ENCODE measurements at regions not wholly inside any gene's neighbourhood (a gene's known extent, or its start where the extent isn't known, plus 50 kb on each side); places are given as distances from the start of the nearest gene placed in this dataset.

DNA sequence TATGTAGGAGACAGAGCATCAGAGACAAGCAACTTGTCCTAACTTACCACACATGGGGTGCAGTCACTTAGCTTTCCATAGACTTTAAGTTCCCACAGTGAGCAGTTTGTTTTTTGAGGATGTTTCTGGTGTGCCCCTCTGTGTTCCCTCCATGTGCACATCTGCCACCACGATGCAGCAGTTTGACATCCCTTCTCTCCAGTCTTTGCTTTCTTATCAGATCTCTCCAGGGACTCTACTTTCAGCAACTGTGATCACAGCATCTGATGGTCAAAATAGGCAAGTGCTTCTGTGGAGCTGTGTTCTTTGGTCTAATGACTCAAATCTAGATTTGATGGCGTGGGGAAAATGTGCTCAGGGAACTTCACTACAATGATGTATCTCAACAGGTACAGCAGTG lies 96.5 kb upstream of the NAMPT start:
- no peak overlapping the region for H3K4me3 ChIP-seq

DNA sequence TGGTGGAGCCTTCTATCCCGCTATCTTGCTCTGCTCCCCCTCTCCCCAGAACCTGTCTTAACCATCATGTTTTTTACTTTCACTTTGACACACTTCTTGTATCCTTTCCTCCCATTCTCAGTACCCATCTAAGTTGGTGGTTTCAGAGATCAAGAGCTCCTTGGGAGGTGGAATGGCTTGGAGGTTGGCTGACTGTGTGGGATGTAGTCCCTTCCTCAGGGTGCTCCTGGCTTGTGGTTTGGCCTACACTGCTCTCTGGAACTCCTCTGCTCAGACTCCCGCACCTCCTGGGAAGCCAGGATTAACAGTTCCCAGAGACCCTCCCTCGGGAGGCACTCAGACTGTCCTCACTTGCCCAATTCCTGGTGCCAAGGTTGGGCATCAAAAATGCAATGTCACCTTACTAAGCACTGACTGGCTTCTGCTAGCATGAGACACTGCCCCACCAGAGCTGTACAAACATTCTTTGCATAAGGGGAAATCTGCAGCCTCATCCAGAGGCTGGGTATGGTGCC lies 93.1 kb upstream of the NAMPT start:
- H3K4me3 ChIP-seq: no peak overlapping the region
- TF ChIP-seq EP300 (IDR thresholded peaks at IDR 0.05) (no peak), POLR2A (IDR thresholded peaks at IDR 0.05) (no peak)
- TF ChIP-seq, protein P1, sequence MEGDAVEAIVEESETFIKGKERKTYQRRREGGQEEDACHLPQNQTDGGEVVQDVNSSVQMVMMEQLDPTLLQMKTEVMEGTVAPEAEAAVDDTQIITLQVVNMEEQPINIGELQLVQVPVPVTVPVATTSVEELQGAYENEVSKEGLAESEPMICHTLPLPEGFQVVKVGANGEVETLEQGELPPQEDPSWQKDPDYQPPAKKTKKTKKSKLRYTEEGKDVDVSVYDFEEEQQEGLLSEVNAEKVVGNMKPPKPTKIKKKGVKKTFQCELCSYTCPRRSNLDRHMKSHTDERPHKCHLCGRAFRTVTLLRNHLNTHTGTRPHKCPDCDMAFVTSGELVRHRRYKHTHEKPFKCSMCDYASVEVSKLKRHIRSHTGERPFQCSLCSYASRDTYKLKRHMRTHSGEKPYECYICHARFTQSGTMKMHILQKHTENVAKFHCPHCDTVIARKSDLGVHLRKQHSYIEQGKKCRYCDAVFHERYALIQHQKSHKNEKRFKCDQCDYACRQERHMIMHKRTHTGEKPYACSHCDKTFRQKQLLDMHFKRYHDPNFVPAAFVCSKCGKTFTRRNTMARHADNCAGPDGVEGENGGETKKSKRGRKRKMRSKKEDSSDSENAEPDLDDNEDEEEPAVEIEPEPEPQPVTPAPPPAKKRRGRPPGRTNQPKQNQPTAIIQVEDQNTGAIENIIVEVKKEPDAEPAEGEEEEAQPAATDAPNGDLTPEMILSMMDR (IDR thresholded peaks at IDR 0.05): no peak
- peaks cover 5% of the 10 kb centered on the region for H3K4me1 ChIP-seq (ENCODE audit: insufficient read depth)
- WGBS, 3 donors: 83 to 89% (median 89%) methylated on average over 3 of the region's 3 CpGs
- no peak overlapping the region for H3K27ac ChIP-seq
- DNase-seq: no peak
- intact Hi-C loops (cut with DNase I): no loop called here
- no peaks in the 10 kb centered on the region for H3K36me3 ChIP-seq
- no peaks in the 10 kb centered on the region for H3K27me3 ChIP-seq
- no peaks in the 10 kb centered on the region for H3K9me3 ChIP-seq

More for the DNA sequence above, 96.5 kb upstream of the NAMPT start:
- no peaks in the 10 kb centered on the region for H3K36me3 ChIP-seq
- H3K4me1 ChIP-seq (ENCODE audit: insufficient read depth): peaks cover 3% of the 10 kb centered on the region
- H3K27me3 ChIP-seq: no peaks in the 10 kb centered on the region
- DNase-seq: no peak
- intact Hi-C loops (cut with DNase I): no loop called here
- WGBS, 3 donors: 65 to 85% (median 74%) methylated on average over 2 of the region's 2 CpGs
- no peaks in the 10 kb centered on the region for H3K9me3 ChIP-seq
- H3K27ac ChIP-seq: no peak overlapping the region
- TF ChIP-seq EP300 (IDR thresholded peaks at IDR 0.05) (no peak), POLR2A (IDR thresholded peaks at IDR 0.05) (no peak)
- TF ChIP-seq, protein P1 (IDR thresholded peaks at IDR 0.05): no peak

DNA sequence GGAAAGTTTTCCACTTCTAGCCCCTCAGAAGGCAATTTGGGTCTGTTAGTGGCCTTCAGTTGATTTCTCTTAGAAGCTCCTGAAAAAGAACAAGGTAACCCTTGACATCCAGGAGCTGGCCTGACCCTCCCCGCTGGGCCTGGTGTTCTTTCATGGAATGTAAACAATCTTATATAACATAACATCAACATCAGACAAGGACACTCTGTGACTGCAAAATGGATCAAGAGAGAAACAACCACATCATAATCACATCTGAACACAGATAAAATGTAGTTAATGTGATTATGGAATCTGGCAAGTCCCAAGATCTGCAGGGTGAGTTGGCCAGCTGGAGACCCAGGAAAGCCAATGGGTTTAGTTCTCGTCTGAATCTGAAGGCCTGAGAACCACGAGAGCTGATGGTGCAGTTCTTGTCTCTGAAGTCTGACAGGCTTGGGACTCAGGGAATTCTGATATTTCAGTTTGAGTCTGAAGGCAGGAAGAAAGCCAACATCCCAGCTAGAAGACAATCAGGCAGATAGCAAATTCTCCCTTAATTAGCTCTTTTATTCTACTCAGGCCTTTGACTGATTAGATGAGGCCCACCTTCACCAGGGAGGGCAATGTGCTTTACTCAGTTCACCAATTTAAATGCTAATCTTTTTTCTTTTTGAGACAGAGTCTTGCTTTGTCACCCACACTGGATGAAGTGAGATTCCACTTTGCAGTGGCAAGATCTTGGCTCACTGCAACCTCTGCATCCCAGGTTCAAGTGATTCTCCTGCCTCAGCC lies 91.4 kb upstream of the NAMPT start:
- TF ChIP-seq EP300 (IDR thresholded peaks at IDR 0.05) (no peak), POLR2A (IDR thresholded peaks at IDR 0.05) (no peak)
- TF ChIP-seq, protein P1 (IDR thresholded peaks at IDR 0.05): no peak
- WGBS, 3 donors: 16 to 39% (median 18%) methylated on average over 3 of the region's 3 CpGs

DNA sequence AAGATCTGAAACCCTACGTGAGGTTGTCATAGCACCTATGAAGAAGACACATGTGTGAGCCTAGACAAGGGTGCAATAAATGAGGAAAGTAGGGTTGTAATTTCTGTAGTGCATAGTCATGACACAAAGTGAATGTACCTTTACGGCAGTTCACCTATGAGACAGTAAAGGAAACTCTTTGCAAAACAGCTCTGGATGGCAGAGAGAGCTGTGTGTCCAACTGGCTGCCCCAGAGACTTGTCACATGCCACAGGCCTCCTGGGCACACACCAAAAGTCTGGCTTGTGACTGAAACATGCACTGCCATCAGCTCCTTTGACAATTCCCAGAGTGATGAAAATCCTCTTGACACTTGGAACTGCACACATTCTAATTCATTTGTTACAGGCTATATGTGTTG lies 90.7 kb upstream of the NAMPT start:
- WGBS, 3 donors: 97 to 99% (median 97%) methylated on average over 2 of the region's 2 CpGs
- intact Hi-C loops (cut with DNase I): no loop called here
- TF ChIP-seq EP300 (IDR thresholded peaks at IDR 0.05): no peak
- Histone ChIP-seq H3K4me1 (ENCODE audit: insufficient read depth) (peaks cover 5% of the 10 kb centered on the region), H3K27me3 (no peaks in the 10 kb centered on the region), H3K4me3 (no peak overlapping the region), H3K27ac (no peak overlapping the region), H3K36me3 (no peaks in the 10 kb centered on the region), H3K9me3 (no peaks in the 10 kb centered on the region)
- DNase-seq: no peak

More for the DNA sequence above, 91.4 kb upstream of the NAMPT start:
- Histone ChIP-seq H3K36me3 (no peaks in the 10 kb centered on the region), H3K27ac (no peak overlapping the region), H3K4me3 (no peak overlapping the region), H3K9me3 (no peaks in the 10 kb centered on the region), H3K27me3 (no peaks in the 10 kb centered on the region), H3K4me1 (ENCODE audit: insufficient read depth) (peaks cover 5% of the 10 kb centered on the region)
- intact Hi-C loops (cut with DNase I): no loop called here
- DNase-seq: peak in 2 of 5 donors; percentile 50 to 71

DNA sequence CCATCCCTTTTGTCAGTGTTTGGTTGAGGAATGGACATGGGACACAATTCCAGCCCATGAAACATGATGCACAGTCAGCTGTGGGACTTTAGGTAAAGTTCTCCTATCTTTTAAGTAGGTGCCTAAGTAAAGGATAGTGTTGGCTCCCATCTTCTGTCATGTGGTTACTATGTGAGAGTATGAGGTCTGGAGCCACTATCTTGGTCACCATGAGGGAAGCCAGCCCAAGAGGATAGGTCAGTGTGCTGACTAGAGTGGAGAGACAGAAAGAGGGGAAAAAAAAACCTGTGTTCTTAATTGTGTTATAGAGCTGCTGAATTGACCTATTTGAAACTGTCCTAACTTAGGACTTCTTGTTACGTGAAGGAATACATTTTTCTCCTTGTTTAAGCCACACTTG lies 89.7 kb upstream of the NAMPT start:
- no peak for TF ChIP-seq POLR2A (IDR thresholded peaks at IDR 0.05)
- TF ChIP-seq, protein P1 (IDR thresholded peaks at IDR 0.05): no peak
- no peak for TF ChIP-seq EP300 (IDR thresholded peaks at IDR 0.05)
- no peaks in the 10 kb centered on the region for H3K36me3 ChIP-seq
- no peak overlapping the region for H3K4me3 ChIP-seq
- H3K9me3 ChIP-seq: no peaks in the 10 kb centered on the region
- no peak for DNase-seq
- H3K27me3 ChIP-seq: no peaks in the 10 kb centered on the region
- H3K4me1 ChIP-seq (ENCODE audit: insufficient read depth): peaks cover 5% of the 10 kb centered on the region
- intact Hi-C loops (cut with DNase I): no loop called here
- WGBS, 3 donors: 94 to 99% (median 96%) methylated on average over 1 of the region's 1 CpG
- H3K27ac ChIP-seq: no peak overlapping the region
